GM12875 (cell line): ENCODE measurements at regions not wholly inside any gene's neighbourhood (a gene's known extent, or its start where the extent isn't known, plus 50 kb on each side); places are given as distances from the start of the nearest gene placed in this dataset.

Source experiments
- H3K4me3 ChIP-seq: one replicate; pipeline ENCODE4 v1.5.1; 2011; ENCODE audit warnings: low read depth, low read length, control low read depth
- CTCF ChIP-seq: IDR thresholded peaks from 2 replicates; pipeline ENCODE4 v1.5.1; 2011; ENCODE audit warnings: low read depth, mild to moderate bottlenecking, control low read depth, inconsistent platforms, low read length, moderate library complexity, borderline replicate concordance; ENCODE audit not compliant: insufficient read depth

- no peak overlapping the region for H3K4me3 ChIP-seq
- TF ChIP-seq CTCF, result no peak
Measured at GRCh38 chr17:33602981-33603380, 309.9 kb upstream of the ASIC2 start.

GRCh38 chr17:33603789-33604188, 310.7 kb upstream of the ASIC2 start:
- no peak for TF ChIP-seq CTCF
- no peak overlapping the region for H3K4me3 ChIP-seq

- TF ChIP-seq CTCF, result no peak
- no peak overlapping the region for H3K4me3 ChIP-seq
Measured at GRCh38 chr17:33611532-33611931, 318.4 kb upstream of the ASIC2 start.

GRCh38 chr17:33615861-33616260, 322.8 kb upstream of the ASIC2 start:
- H3K4me3 ChIP-seq, result no peak overlapping the region
- TF ChIP-seq CTCF, result no peak

GRCh38 chr17:33623841-33624240, 330.7 kb upstream of the ASIC2 start:
- no peak for TF ChIP-seq CTCF

GRCh38 chr17:33628500-33629346, 335.6 kb upstream of the ASIC2 start:
- no peak for TF ChIP-seq CTCF
- H3K4me3 ChIP-seq, result no peak overlapping the region

More at GRCh38 chr17:33623841-33624240, 330.7 kb upstream of the ASIC2 start:
- H3K4me3 ChIP-seq, result no peak overlapping the region

- no peak for TF ChIP-seq CTCF
- no peak overlapping the region for H3K4me3 ChIP-seq
Measured at GRCh38 chr17:33633446-33633845, 340.4 kb upstream of the ASIC2 start.
